DND-41 (cell line): ENCODE measurements at regions not wholly inside any gene's neighbourhood (a gene's known extent, or its start where the extent isn't known, plus 50 kb on each side); places are given as distances from the start of the nearest gene placed in this dataset.

ENCODE experiments used
- ATAC-seq: fragments of 200-7000 bp; cut with Tn5 transposase; 3 replicates; pipeline ENCODE4 v1.9.1; 2021; ENCODE audit warnings: low read depth; ENCODE audit not compliant: insufficient read depth
- DNase-seq: peaks from one replicate; pipeline ENCODE4 v3.0.0-alpha.2; 2020
- H2AFZ ChIP-seq: 2 replicates; pipeline ENCODE4 v1.6.0; 2012; ENCODE audit warnings: low read depth, low read length
- H3K27ac ChIP-seq: 2 replicates; pipeline ENCODE4 v1.5.1; 2012; ENCODE audit warnings: low read length, inconsistent platforms
- H3K27me3 ChIP-seq: fragments of 200-600 bp; sonication (generic); 2 replicates; pipeline ENCODE4 v1.6.0; 2012; ENCODE audit warnings: low read length, mild to moderate bottlenecking, inconsistent platforms; ENCODE audit not compliant: insufficient read depth, poor library complexity
- H3K36me3 ChIP-seq: 2 replicates; pipeline ENCODE4 v1.5.1; 2012; ENCODE audit warnings: low read length, inconsistent platforms; ENCODE audit not compliant: insufficient read depth
- H3K4me1 ChIP-seq: 2 replicates; pipeline ENCODE4 v1.5.1; 2012; ENCODE audit warnings: mild to moderate bottlenecking, low read length; ENCODE audit not compliant: insufficient read depth
- H3K4me2 ChIP-seq: 2 replicates; pipeline ENCODE4 v1.6.0; 2012; ENCODE audit warnings: mild to moderate bottlenecking, moderate library complexity, low read length, inconsistent platforms; ENCODE audit not compliant: insufficient read depth
- H3K4me3 ChIP-seq, 2 experiments: fragments of 200-600 bp in 1 of 2; shearing (Covaris generic) in 1 of 2; 2 replicates each; pipeline ENCODE4 v1.5.1; 2012 to 2016; ENCODE audit warnings: inconsistent platforms in 2 of 2, low read length in 2 of 2, mild to moderate bottlenecking in 2 of 2, low read depth in 1 of 2, moderate library complexity in 1 of 2
- H3K79me2 ChIP-seq: 2 replicates; pipeline ENCODE4 v1.6.0; 2012; ENCODE audit warnings: low read length, inconsistent platforms; ENCODE audit not compliant: insufficient read depth
- H3K9ac ChIP-seq: 2 replicates; pipeline ENCODE4 v1.6.0; 2012; ENCODE audit warnings: low read depth, mild to moderate bottlenecking, inconsistent platforms, low read length, moderate library complexity
- H3K9me3 ChIP-seq: 2 replicates; pipeline ENCODE4 v1.5.1; 2012; ENCODE audit warnings: low read length, moderate library complexity, mild to moderate bottlenecking, inconsistent platforms; ENCODE audit not compliant: insufficient read depth, severe bottlenecking
- H4K20me1 ChIP-seq: 2 replicates; pipeline ENCODE4 v1.6.0; 2012; ENCODE audit warnings: low read length; ENCODE audit not compliant: insufficient read depth
- EZH2 ChIP-seq: IDR thresholded peaks from 3 replicates; pipeline ENCODE4 v1.6.1; 2012; ENCODE audit warnings: borderline replicate concordance, low read depth, mild to moderate bottlenecking, moderate library complexity, low read length, inconsistent platforms; ENCODE audit not compliant: severe bottlenecking
- TF ChIP-seq, protein P1 (sequence below): IDR thresholded peaks from 2 replicates; pipeline ENCODE4 v1.5.1; 2012; ENCODE audit warnings: borderline replicate concordance, low read length, moderate library complexity, mild to moderate bottlenecking; ENCODE audit not compliant: poor library complexity, severe bottlenecking; ENCODE audit errors: extremely low read depth

DNA sequence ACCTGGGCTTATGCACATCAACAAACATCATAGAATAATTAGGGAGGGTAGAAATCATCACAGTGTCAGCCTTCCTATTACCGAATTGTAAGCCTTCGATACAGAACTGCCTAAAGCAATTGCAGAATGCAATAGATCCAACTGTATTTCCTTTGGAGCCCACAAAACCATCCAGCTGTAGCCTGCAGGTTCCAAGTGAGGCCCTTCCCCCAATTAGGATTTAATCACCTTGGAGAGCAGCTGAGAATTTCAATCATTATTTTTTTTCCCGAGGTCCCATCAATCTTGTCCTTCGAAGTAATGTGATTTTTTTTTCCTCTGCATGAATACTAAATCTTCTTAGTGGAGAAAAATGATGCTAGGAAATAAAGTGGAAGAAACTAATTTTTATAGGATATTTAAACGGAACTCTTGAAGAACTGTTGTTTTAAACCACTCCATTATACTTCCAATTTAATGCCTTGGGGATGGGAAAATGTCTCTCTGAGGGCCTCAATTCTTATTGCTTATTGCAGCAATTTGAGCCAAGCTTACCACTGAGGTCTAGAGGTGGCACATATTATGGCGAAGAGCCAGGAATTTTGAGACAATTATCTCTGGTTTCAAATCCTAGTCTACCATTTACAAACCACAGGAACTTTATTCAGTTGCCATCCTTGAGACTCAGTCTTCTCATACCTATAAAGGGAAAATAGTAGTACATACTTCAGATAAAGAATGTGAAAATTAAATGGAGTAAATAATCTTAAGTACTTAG lies 953.4 kb upstream of the IGFBP7 start:
- ATAC-seq (no peak), DNase-seq (no peak)
- Histone ChIP-seq H3K9ac (no peak overlapping the region), H2AFZ (no peak overlapping the region), H3K79me2 (no peaks in the 10 kb centered on the region), H3K4me2 (no peak overlapping the region), H3K9me3 (no peaks in the 10 kb centered on the region), H3K27ac (no peak overlapping the region), H3K4me1 (no peaks in the 10 kb centered on the region), H3K27me3 (no peaks in the 10 kb centered on the region), H3K36me3 (no peaks in the 10 kb centered on the region), H4K20me1 (no peaks in the 10 kb centered on the region), H3K4me3 (no peak overlapping the region)
- TF ChIP-seq EZH2: no peak
- TF ChIP-seq, protein P1, sequence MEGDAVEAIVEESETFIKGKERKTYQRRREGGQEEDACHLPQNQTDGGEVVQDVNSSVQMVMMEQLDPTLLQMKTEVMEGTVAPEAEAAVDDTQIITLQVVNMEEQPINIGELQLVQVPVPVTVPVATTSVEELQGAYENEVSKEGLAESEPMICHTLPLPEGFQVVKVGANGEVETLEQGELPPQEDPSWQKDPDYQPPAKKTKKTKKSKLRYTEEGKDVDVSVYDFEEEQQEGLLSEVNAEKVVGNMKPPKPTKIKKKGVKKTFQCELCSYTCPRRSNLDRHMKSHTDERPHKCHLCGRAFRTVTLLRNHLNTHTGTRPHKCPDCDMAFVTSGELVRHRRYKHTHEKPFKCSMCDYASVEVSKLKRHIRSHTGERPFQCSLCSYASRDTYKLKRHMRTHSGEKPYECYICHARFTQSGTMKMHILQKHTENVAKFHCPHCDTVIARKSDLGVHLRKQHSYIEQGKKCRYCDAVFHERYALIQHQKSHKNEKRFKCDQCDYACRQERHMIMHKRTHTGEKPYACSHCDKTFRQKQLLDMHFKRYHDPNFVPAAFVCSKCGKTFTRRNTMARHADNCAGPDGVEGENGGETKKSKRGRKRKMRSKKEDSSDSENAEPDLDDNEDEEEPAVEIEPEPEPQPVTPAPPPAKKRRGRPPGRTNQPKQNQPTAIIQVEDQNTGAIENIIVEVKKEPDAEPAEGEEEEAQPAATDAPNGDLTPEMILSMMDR: no peak

DNA sequence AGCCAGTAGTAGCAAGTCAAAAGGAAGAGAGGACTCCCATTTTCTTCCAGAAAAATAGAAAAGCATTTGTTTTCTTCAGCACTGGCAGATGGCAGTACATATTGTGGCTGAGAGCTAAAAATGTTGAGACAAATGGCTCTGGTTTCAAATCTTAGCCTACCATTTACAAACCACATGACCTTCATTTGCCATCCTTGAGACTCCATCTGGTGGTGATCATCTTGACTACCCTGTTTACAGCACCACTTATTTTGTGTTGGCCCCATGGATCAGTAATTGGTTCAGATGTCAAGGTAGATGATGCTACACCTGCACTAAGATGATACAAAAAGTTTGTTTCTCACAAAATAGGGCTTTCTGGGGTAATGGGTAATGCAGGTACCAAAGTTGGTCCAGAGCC lies 951.8 kb upstream of the IGFBP7 start:
- Histone ChIP-seq H3K27ac (no peak overlapping the region), H4K20me1 (no peaks in the 10 kb centered on the region), H3K4me2 (no peak overlapping the region), H3K79me2 (no peaks in the 10 kb centered on the region), H3K4me1 (no peaks in the 10 kb centered on the region), H3K27me3 (no peaks in the 10 kb centered on the region), H2AFZ (no peak overlapping the region), H3K36me3 (no peaks in the 10 kb centered on the region), H3K4me3 (no peak overlapping the region), H3K9ac (no peak overlapping the region), H3K9me3 (no peaks in the 10 kb centered on the region)
- TF ChIP-seq, protein P1: no peak
- no peak for TF ChIP-seq EZH2
- DNase-seq (no peak), ATAC-seq (no peak)

DNA sequence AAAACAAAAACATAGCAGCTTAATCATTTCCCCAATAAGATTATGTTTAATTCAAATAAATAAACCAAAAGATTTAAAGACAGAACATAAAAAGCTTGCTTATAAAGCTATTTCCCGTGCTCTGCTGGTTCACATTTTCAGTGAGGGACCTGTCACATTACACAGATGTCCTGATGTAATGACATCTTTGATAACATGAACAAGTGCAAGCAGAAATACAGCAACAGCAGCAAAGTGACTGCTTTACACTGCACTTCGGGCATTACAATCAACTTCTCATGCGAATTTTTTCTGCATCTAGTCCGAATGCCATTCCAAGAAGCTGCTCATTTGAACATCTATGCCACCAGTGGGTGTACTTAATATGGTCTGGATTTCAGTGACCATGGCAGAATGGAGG lies 940.3 kb upstream of the IGFBP7 start:
- Histone ChIP-seq H3K4me1 (no peaks in the 10 kb centered on the region), H3K27ac (no peak overlapping the region), H3K9ac (no peak overlapping the region), H2AFZ (no peak overlapping the region), H3K4me2 (no peak overlapping the region), H3K79me2 (no peaks in the 10 kb centered on the region), H4K20me1 (no peaks in the 10 kb centered on the region), H3K36me3 (no peaks in the 10 kb centered on the region), H3K4me3 (no peak overlapping the region), H3K27me3 (no peaks in the 10 kb centered on the region), H3K9me3 (no peaks in the 10 kb centered on the region)
- no peak for ATAC-seq
- DNase-seq: no peak
- TF ChIP-seq EZH2: no peak
- TF ChIP-seq, protein P1: no peak
